H1 (cell line): ENCODE measurements at regions not wholly inside any gene's neighbourhood (a gene's known extent, or its start where the extent isn't known, plus 50 kb on each side); places are given as distances from the start of the nearest gene placed in this dataset.
"Not testable (repeated sequence)": the region's sequence is repeated elsewhere in the genome, so short reads cannot be mapped to it uniquely, and the experiment has no call there.

Experiments used
- CTCF ChIA-PET: fragments of 300-600 bp; sonication (Branson Sonifier 250); formaldehyde crosslinking; loops from one replicate; lab custom pipeline; 2021; ENCODE audit not compliant: partially characterized antibody; lab: Charles Lee
- POLR2A ChIA-PET: fragments of 300-600 bp; sonication (Branson Sonifier 250); formaldehyde crosslinking; loops from one replicate; lab custom pipeline; 2021; ENCODE audit warnings: inconsistent platforms; ENCODE audit not compliant: partially characterized antibody; lab: Charles Lee
- DNase-seq, 2 experiments: peaks; one replicate each; pipeline versions ENCODE4 v3.0.0 to v3.0.0-alpha.2; 2010 to 2022; ENCODE audit warnings: low spot score in 2 of 2, low read depth in 1 of 2, mixed read lengths in 1 of 2
- FAIRE-seq: peaks from 2 replicates; lab custom pipeline; 2011; peaks lifted over from hg19 to GRCh38; lab: Jason Lieb, UNC
- H2AFZ ChIP-seq: 2 replicates; pipeline ENCODE4 v1.8.1; 2012; ENCODE audit warnings: low read length, inconsistent platforms
- H2AK5ac ChIP-seq: 2 replicates; pipeline ENCODE4 v1.6.1; 2013; ENCODE audit warnings: low read depth, low read length
- H2BK120ac ChIP-seq: replicated peaks from 2 replicates; pipeline ENCODE3; 2013; ENCODE audit warnings: low read depth, low read length, inconsistent platforms
- H2BK12ac ChIP-seq: 2 replicates; pipeline ENCODE4 v1.6.1; 2013; ENCODE audit warnings: low read depth, low read length
- H2BK15ac ChIP-seq: 2 replicates; pipeline ENCODE4 v1.6.1; 2013; ENCODE audit warnings: low read length
- H2BK20ac ChIP-seq: 2 replicates; pipeline ENCODE4 v1.6.1; 2013; ENCODE audit warnings: low read length
- H2BK5ac ChIP-seq: 2 replicates; pipeline ENCODE4 v1.6.1; 2013; ENCODE audit warnings: low read depth, low read length
- H3K14ac ChIP-seq: 2 replicates; pipeline ENCODE4 v1.6.1; 2013; ENCODE audit warnings: inconsistent platforms; ENCODE audit not compliant: insufficient read length
- H3K18ac ChIP-seq: 2 replicates; pipeline ENCODE4 v1.6.1; 2013; ENCODE audit warnings: low read length; ENCODE audit errors: extremely low read depth
- H3K23ac ChIP-seq: 2 replicates; pipeline ENCODE4 v1.6.1; 2013; ENCODE audit warnings: inconsistent platforms; ENCODE audit not compliant: insufficient read length
- H3K23me2 ChIP-seq: 2 replicates; pipeline ENCODE4 v1.6.1; 2013; ENCODE audit warnings: low read depth, low read length
- H3K27ac ChIP-seq: 2 replicates; pipeline ENCODE4 v1.6.1; 2011; ENCODE audit warnings: low read depth, low read length, inconsistent platforms
- H3K27me3 ChIP-seq, 4 experiments: replicated peaks in 1 of 4; 1 replicate in 1 of 4; 2 replicates in 3 of 4; pipeline versions ENCODE4 v1.6.1 to v1.8.1; 2011 to 2013; ENCODE audit warnings: low read length in 3 of 4, mild to moderate bottlenecking in 3 of 4, inconsistent platforms in 2 of 4, mixed read lengths in 2 of 4, moderate library complexity in 1 of 4; ENCODE audit not compliant: control insufficient read depth in 3 of 4, insufficient read depth in 3 of 4; ENCODE audit errors: extremely low read depth in 1 of 4
- H3K36me3 ChIP-seq, 4 experiments: 2 replicates each; pipeline versions ENCODE4 v1.6.1 to v1.8.1; 2011 to 2013; ENCODE audit warnings: mild to moderate bottlenecking in 4 of 4, low read length in 3 of 4, moderate library complexity in 2 of 4, control low read depth in 1 of 4, inconsistent platforms in 1 of 4; ENCODE audit not compliant: insufficient read depth in 4 of 4, control insufficient read depth in 2 of 4
- H3K4ac ChIP-seq: replicated peaks from 2 replicates; pipeline ENCODE3; 2013; ENCODE audit warnings: low read length, low read depth, mixed read lengths, inconsistent platforms; ENCODE audit not compliant: insufficient read length
- H3K4me1 ChIP-seq, 4 experiments: replicated peaks in 1 of 4; 1 replicate in 1 of 4; 2 replicates in 3 of 4; pipeline versions ENCODE4 v1.6.1 to v1.8.1; 2011 to 2013; ENCODE audit warnings: low read length in 3 of 4, inconsistent platforms in 2 of 4, mixed read lengths in 1 of 4; ENCODE audit not compliant: insufficient read depth in 4 of 4, control insufficient read depth in 3 of 4
- H3K4me2 ChIP-seq, 2 experiments: 2 replicates each; pipeline versions ENCODE4 v1.6.1 to v1.8.1; 2011 to 2013; ENCODE audit warnings: low read depth in 2 of 2, low read length in 2 of 2, control low read depth in 1 of 2, inconsistent platforms in 1 of 2, mild to moderate bottlenecking in 1 of 2; ENCODE audit not compliant: insufficient read depth in 1 of 2
- H3K4me3 ChIP-seq, 4 experiments: fragments of 200-600, 300-600 bp in 1 of 4; sonication (generic), shearing (Covaris generic), sonication (Bioruptor Twin) in 1 of 4; 2 replicates each; pipeline versions ENCODE4 v1.5.1 to v1.8.1; 2011 to 2016; ENCODE audit warnings: low read length in 4 of 4, low read depth in 3 of 4, control low read depth in 2 of 4, inconsistent platforms in 2 of 4, mild to moderate bottlenecking in 2 of 4, mixed read lengths in 1 of 4, moderate library complexity in 1 of 4; ENCODE audit not compliant: insufficient read depth in 2 of 4; ENCODE audit errors: extremely low read depth in 1 of 4
- H3K56ac ChIP-seq: replicated peaks from 2 replicates; pipeline ENCODE3; 2013; ENCODE audit warnings: low read depth, mild to moderate bottlenecking, mixed read lengths, low read length, inconsistent platforms; ENCODE audit not compliant: insufficient read length
- H3K79me1 ChIP-seq: 2 replicates; pipeline ENCODE4 v1.6.1; 2013; ENCODE audit warnings: low read depth, low read length, control low read depth
- H3K79me2 ChIP-seq, 2 experiments: 2 replicates each; pipeline versions ENCODE4 v1.6.1 to v1.8.1; 2012 to 2013; ENCODE audit warnings: low read length in 2 of 2, mild to moderate bottlenecking in 2 of 2, inconsistent platforms in 1 of 2; ENCODE audit not compliant: insufficient read depth in 2 of 2, control insufficient read depth in 1 of 2
- H3K9ac ChIP-seq, 4 experiments: replicated peaks in 1 of 4; 1 replicate in 1 of 4; 2 replicates in 3 of 4; pipeline versions ENCODE4 v1.6.1 to v1.8.1; 2011 to 2013; ENCODE audit warnings: low read depth in 3 of 4, low read length in 3 of 4, control low read depth in 2 of 4, mild to moderate bottlenecking in 2 of 4, moderate library complexity in 2 of 4, inconsistent platforms in 1 of 4; ENCODE audit errors: extremely low read depth in 1 of 4
- H3K9me3 ChIP-seq, 2 experiments: 2 replicates each; pipeline versions ENCODE4 v1.6.1 to v1.8.1; 2012 to 2013; ENCODE audit warnings: mild to moderate bottlenecking in 2 of 2, moderate library complexity in 2 of 2, control low read depth in 1 of 2, inconsistent platforms in 1 of 2, low read depth in 1 of 2, low read length in 1 of 2, mixed read lengths in 1 of 2; ENCODE audit not compliant: insufficient read depth in 2 of 2
- H4K20me1 ChIP-seq, 2 experiments: replicated peaks in 1 of 2; 2 replicates each; pipeline versions ENCODE3 to v1.8.1; 2011 to 2013; ENCODE audit warnings: inconsistent platforms in 2 of 2, low read length in 2 of 2, mild to moderate bottlenecking in 1 of 2; ENCODE audit not compliant: insufficient read depth in 2 of 2, control insufficient read depth in 1 of 2
- H4K5ac ChIP-seq: 2 replicates; pipeline ENCODE4 v1.6.1; 2013; ENCODE audit warnings: low read length, low read depth, mixed read lengths, inconsistent platforms; ENCODE audit not compliant: insufficient read length
- H4K8ac ChIP-seq: 2 replicates; pipeline ENCODE4 v1.8.0; 2013; ENCODE audit warnings: mild to moderate bottlenecking, moderate library complexity, low read length, inconsistent platforms; ENCODE audit not compliant: insufficient read depth; ENCODE audit errors: extremely low read depth
- H4K91ac ChIP-seq: replicated peaks from 2 replicates; pipeline ENCODE3; 2013; ENCODE audit warnings: low read length, mixed read lengths, inconsistent platforms; ENCODE audit not compliant: insufficient read length
- ATF3 ChIP-seq: IDR thresholded peaks from 2 replicates; pipeline ENCODE4 v1.6.1; 2011; ENCODE audit warnings: low read depth, mild to moderate bottlenecking, low read length; ENCODE audit not compliant: insufficient read depth
- EGR1 ChIP-seq: IDR thresholded peaks from 2 replicates; pipeline ENCODE4 v1.6.1; 2011; ENCODE audit warnings: low read depth, low read length, borderline replicate concordance
- POLR2A ChIP-seq, 2 experiments: IDR thresholded peaks; 1 replicate in 1 of 2; 2 replicates in 1 of 2; pipeline ENCODE4 v1.6.1; 2011; ENCODE audit warnings: low read depth in 2 of 2, low read length in 2 of 2, mild to moderate bottlenecking in 2 of 2; ENCODE audit errors: control extremely low read depth in 1 of 2
- WGBS, 2 experiments: shearing (Covaris generic) in 1 of 2; methylation state at CpG; one replicate each; pipeline versions ENCODE4 v1.1.6 to v1.1.7; 2013 to 2015; ENCODE audit warnings: low lambda C conversion rate in 2 of 2, mixed read lengths in 2 of 2, inconsistent platforms in 1 of 2, low coverage in 1 of 2, missing lambda C conversion rate in 1 of 2; ENCODE audit not compliant: insufficient replicate concordance in 2 of 2, insufficient coverage in 1 of 2, insufficient read length in 1 of 2; ENCODE audit errors: extremely low coverage in 1 of 2, missing lambda C conversion rate in 1 of 2; 5-methylcytosine and 5-hydroxymethylcytosine counted together

- TF ChIP-seq EGR1: no peak
- no peak for TF ChIP-seq POLR2A (IDR thresholded peaks at IDR 0.05; ENCODE audit: control extremely low read depth in 1 of 2, low read depth in 2 of 2, low read length in 2 of 2)
- no peak for TF ChIP-seq ATF3
Observed at GRCh38 chr9:115838417-115838816, 315.2 kb upstream of the PAPPA start (continued).

- WGBS, 2 experiments: 88% methylated on average over 5 of the region's 8 CpGs; no CpG with 5 or more reads in 1 of the 2 experiments
- H2BK15ac ChIP-seq, H2BK12ac ChIP-seq, H3K27me3 ChIP-seq, H3K23ac ChIP-seq, H3K9me3 ChIP-seq, H4K20me1 ChIP-seq, H4K5ac ChIP-seq, H2AK5ac ChIP-seq, H3K4ac ChIP-seq, H2AFZ ChIP-seq, H4K8ac ChIP-seq, H2BK120ac ChIP-seq, H3K9ac ChIP-seq, POLR2A ChIA-PET, H4K91ac ChIP-seq, H2BK20ac ChIP-seq, H3K27ac ChIP-seq, H3K14ac ChIP-seq, H3K4me1 ChIP-seq, DNase-seq, H3K56ac ChIP-seq, H3K23me2 ChIP-seq, H3K79me2 ChIP-seq, H3K36me3 ChIP-seq, FAIRE-seq, H3K79me1 ChIP-seq, CTCF ChIA-PET, H3K4me2 ChIP-seq, H2BK5ac ChIP-seq, H3K4me3 ChIP-seq, H3K18ac ChIP-seq: not testable (repeated sequence)
Observed at GRCh38 chr9:115844433-115844832, 309.2 kb upstream of the PAPPA start.
